SK-N-SH (cell line): ENCODE measurements at regions not wholly inside any gene's neighbourhood (a gene's known extent, or its start where the extent isn't known, plus 50 kb on each side); places are given as distances from the start of the nearest gene placed in this dataset.

Experiments
- CTCF ChIA-PET: fragments of 300-600, 350-600 bp; formaldehyde crosslinking; extraction: SDS; loops from one replicate; lab custom pipeline; 2021; lab: Yijun Ruan, JAX
- POLR2A ChIA-PET: fragments of 350-600 bp; sonication (Branson Sonifier 250); formaldehyde crosslinking; extraction: SDS; loops from one replicate; lab custom pipeline; 2020; ENCODE audit warnings: antibody characterized with exemption, inconsistent platforms; lab: Yijun Ruan, JAX
- DNase-seq: peaks from one replicate; pipeline ENCODE4 v3.0.0; 2012
- H2AFZ ChIP-seq: fragments of 200-600 bp; sonication (generic); 2 replicates; pipeline ENCODE4 v1.8.1; 2016; ENCODE audit warnings: antibody characterized with exemption, mild to moderate bottlenecking, low read depth
- H3F3A ChIP-seq: fragments of 200-600 bp; sonication (generic); replicated peaks from 2 replicates; pipeline ENCODE3; 2016; ENCODE audit warnings: antibody characterized with exemption, mild to moderate bottlenecking; ENCODE audit not compliant: insufficient read depth
- H3K27ac ChIP-seq, 2 experiments: fragments of 200-500 bp in 1 of 2; fragments of 200-600 bp in 1 of 2; sonication (Bioruptor generic) in 1 of 2; sonication (generic), shearing (Covaris generic) in 1 of 2; 2 replicates each; pipeline versions ENCODE4 v1.5.1 to v1.6.1; 2014 to 2016; ENCODE audit warnings: low read depth in 2 of 2, inconsistent platforms in 1 of 2, low read length in 1 of 2, mild to moderate bottlenecking in 1 of 2, mixed read lengths in 1 of 2
- H3K27me3 ChIP-seq: fragments of 200-600 bp; sonication (generic), shearing (Covaris generic); 2 replicates; pipeline ENCODE4 v1.6.1; 2016; ENCODE audit warnings: mixed run types; ENCODE audit not compliant: insufficient read depth
- H3K36me3 ChIP-seq, 2 experiments: fragments of 200-500 bp in 1 of 2; fragments of 200-600 bp in 1 of 2; sonication (Bioruptor generic) in 1 of 2; sonication (generic) in 1 of 2; replicated peaks in 1 of 2; 2 replicates each; pipeline versions ENCODE3 to v1.5.1; 2014 to 2016; ENCODE audit warnings: low read length in 1 of 2, mild to moderate bottlenecking in 1 of 2; ENCODE audit not compliant: insufficient read depth in 2 of 2, control insufficient read depth in 1 of 2
- H3K4me1 ChIP-seq, 2 experiments: fragments of 200-500 bp in 1 of 2; fragments of 200-600 bp in 1 of 2; sonication (Bioruptor generic) in 1 of 2; sonication (generic), shearing (Covaris generic) in 1 of 2; 2 replicates each; pipeline versions ENCODE4 v1.5.1 to v1.6.1; 2014 to 2016; ENCODE audit warnings: low read depth in 1 of 2, low read length in 1 of 2, mixed run types in 1 of 2; ENCODE audit not compliant: insufficient read depth in 2 of 2, control insufficient read depth in 1 of 2
- H3K4me2 ChIP-seq: fragments of 200-600 bp; sonication (generic), shearing (Covaris generic); 2 replicates; pipeline ENCODE4 v1.6.1; 2017; ENCODE audit warnings: mixed run types
- H3K4me3 ChIP-seq, 2 experiments: fragments of 200-500 bp in 1 of 2; fragments of 200-600 bp in 1 of 2; sonication (Bioruptor generic) in 1 of 2; sonication (generic), shearing (Covaris generic) in 1 of 2; 2 replicates each; pipeline versions ENCODE4 v1.5.1 to v1.8.1; 2014 to 2016; ENCODE audit warnings: low read depth in 2 of 2, inconsistent platforms in 1 of 2, low read length in 1 of 2, mild to moderate bottlenecking in 1 of 2, mixed read lengths in 1 of 2, moderate library complexity in 1 of 2
- H3K79me2 ChIP-seq: fragments of 200-600 bp; sonication (generic); 2 replicates; pipeline ENCODE4 v1.8.1; 2017; ENCODE audit warnings: mild to moderate bottlenecking; ENCODE audit not compliant: insufficient read depth
- H3K9ac ChIP-seq: fragments of 200-600 bp; sonication (generic); 2 replicates; pipeline ENCODE4 v1.6.1; 2017; ENCODE audit warnings: mixed run types
- H3K9me2 ChIP-seq: fragments of 200-600 bp; sonication (generic); 2 replicates; pipeline ENCODE4 v1.6.1; 2017; ENCODE audit warnings: mixed run types
- H3K9me3 ChIP-seq: fragments of 200-600 bp; sonication (generic); 2 replicates; pipeline ENCODE4 v1.6.1; 2017; ENCODE audit warnings: mixed run types, mild to moderate bottlenecking, moderate library complexity
- H4K20me1 ChIP-seq: fragments of 200-600 bp; sonication (generic); 2 replicates; pipeline ENCODE4 v1.6.1; 2017; ENCODE audit warnings: mild to moderate bottlenecking, mixed run types; ENCODE audit not compliant: insufficient read depth
- CHD2 ChIP-seq: fragments of 150-350 bp; IDR thresholded peaks from 2 replicates; pipeline ENCODE4 v1.6.1; 2018; ENCODE audit warnings: low read length; ENCODE audit not compliant: partially characterized antibody
- ELF1 ChIP-seq: IDR thresholded peaks from 2 replicates; pipeline ENCODE4 v1.4.0; 2012
- EP300 ChIP-seq, 2 experiments: IDR thresholded peaks; 2 replicates each; pipeline versions ENCODE4 v1.4.0 to v1.6.1; 2012; ENCODE audit warnings: borderline replicate concordance in 1 of 2, low read depth in 1 of 2, low read length in 1 of 2
- FOSL2 ChIP-seq: IDR thresholded peaks from 2 replicates; pipeline ENCODE4 v1.4.0; 2012; ENCODE audit warnings: low read depth, mild to moderate bottlenecking, moderate library complexity, borderline replicate concordance
- FOXM1 ChIP-seq: IDR thresholded peaks from 2 replicates; pipeline ENCODE4 v1.4.0; 2012; ENCODE audit warnings: low read depth, mild to moderate bottlenecking
- JUND ChIP-seq: IDR thresholded peaks from 2 replicates; pipeline ENCODE4 v1.4.0; 2012
- MXI1 ChIP-seq: IDR thresholded peaks from 2 replicates; pipeline ENCODE4 v1.6.1; 2012; ENCODE audit warnings: mild to moderate bottlenecking, low read depth, low read length, improper control_type of control experiment
- POLR2AphosphoS5 ChIP-seq: IDR thresholded peaks from 2 replicates; pipeline ENCODE4 v1.6.1; 2012; ENCODE audit warnings: low read depth, low read length
- RAD21 ChIP-seq: IDR thresholded peaks from 2 replicates; pipeline ENCODE4 v1.6.1; 2012; ENCODE audit warnings: mild to moderate bottlenecking, low read length
- RFX5 ChIP-seq: IDR thresholded peaks from 2 replicates; pipeline ENCODE4 v1.6.1; 2012; ENCODE audit warnings: mild to moderate bottlenecking, improper control_type of control experiment, low read length
- RXRA ChIP-seq: IDR thresholded peaks from 2 replicates; pipeline ENCODE4 v1.4.0; 2012; ENCODE audit warnings: low read depth, mild to moderate bottlenecking, borderline replicate concordance
- SIN3A ChIP-seq: IDR thresholded peaks from 2 replicates; pipeline ENCODE4 v1.6.1; 2012; ENCODE audit warnings: low read depth, mild to moderate bottlenecking, low read length, moderate library complexity, borderline replicate concordance
- TAF1 ChIP-seq: IDR thresholded peaks from 2 replicates; pipeline ENCODE4 v1.6.1; 2012; ENCODE audit warnings: low read depth, mild to moderate bottlenecking, low read length, moderate library complexity, borderline replicate concordance
- TCF12 ChIP-seq: IDR thresholded peaks from 2 replicates; pipeline ENCODE4 v1.4.0; 2012
- USF2 ChIP-seq: fragments of 150-350 bp; IDR thresholded peaks from 2 replicates; pipeline ENCODE4 v1.6.1; 2017; ENCODE audit warnings: antibody characterized with exemption, low read length, low read depth, borderline replicate concordance
- WGBS: methylation state at CpG from one replicate; pipeline ENCODE4 v1.1.6; 2017; ENCODE audit warnings: low lambda C conversion rate; 5-methylcytosine and 5-hydroxymethylcytosine counted together
- TF ChIP-seq, protein P1 (sequence below): IDR thresholded peaks from 2 replicates; pipeline ENCODE4 v1.4.0; 2012; ENCODE audit warnings: low read depth
- TF ChIP-seq, protein P2 (sequence below): IDR thresholded peaks from 2 replicates; pipeline ENCODE4 v1.6.1; 2012; ENCODE audit warnings: mild to moderate bottlenecking, low read depth, low read length, moderate library complexity

DNA sequence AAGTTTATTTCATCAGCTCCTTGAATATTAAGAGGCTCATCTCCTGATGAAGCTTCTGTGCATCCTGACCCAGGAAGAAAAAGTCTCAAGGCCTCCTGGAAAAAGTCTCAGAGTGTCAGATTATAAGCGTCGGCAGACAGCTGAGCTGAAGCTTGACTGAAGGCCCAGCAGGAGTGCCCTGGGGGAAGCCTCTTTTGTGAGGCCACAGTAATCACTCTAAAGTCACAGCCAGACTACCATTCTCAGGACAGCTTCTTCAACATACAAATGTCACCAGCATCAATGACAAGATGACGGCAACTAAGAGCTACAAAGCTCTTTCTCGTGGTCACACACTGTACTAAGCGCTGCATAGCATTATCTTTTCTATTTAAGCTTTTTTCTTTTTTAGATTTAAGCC lies 72.7 kb upstream of the LRRN1 start:
- Histone ChIP-seq H3K9me3 (no peaks in the 10 kb centered on the region; the same call in 1 of the 2 replicates), H3K36me3 (no peaks in the 10 kb centered on the region), H2AFZ (no peak overlapping the region), H3K4me1 (no peaks in the 10 kb centered on the region; a peak in 1 of 4 replicates), H3K79me2 (no peaks in the 10 kb centered on the region), H4K20me1 (no peaks in the 10 kb centered on the region), H3K9me2 (no peaks in the 10 kb centered on the region), H3K4me2 (no peak overlapping the region), H3F3A (no peaks in the 10 kb centered on the region), H3K4me3 (no peak overlapping the region), H3K27me3 (no peaks in the 10 kb centered on the region), H3K27ac (no peak overlapping the region), H3K9ac (no peak overlapping the region)
- DNase-seq = no peak
- WGBS = 29% methylated on average over 5 of the region's 5 CpGs
- TF ChIP-seq USF2 (no peak), MXI1 (no peak), RFX5 (no peak), FOXM1 (no peak), CHD2 (no peak), TAF1 (no peak), ELF1 (no peak), JUND (no peak), RAD21 (no peak), EP300 (IDR thresholded peaks at IDR 0.05; ENCODE audit: borderline replicate concordance in 1 of 2, low read depth in 1 of 2, low read length in 1 of 2) (no peak), TCF12 (no peak), RXRA (no peak), FOSL2 (no peak), POLR2AphosphoS5 (no peak), SIN3A (no peak)
- TF ChIP-seq, protein P1, sequence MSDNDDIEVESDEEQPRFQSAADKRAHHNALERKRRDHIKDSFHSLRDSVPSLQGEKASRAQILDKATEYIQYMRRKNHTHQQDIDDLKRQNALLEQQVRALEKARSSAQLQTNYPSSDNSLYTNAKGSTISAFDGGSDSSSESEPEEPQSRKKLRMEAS = no peak
- TF ChIP-seq, protein P2, sequence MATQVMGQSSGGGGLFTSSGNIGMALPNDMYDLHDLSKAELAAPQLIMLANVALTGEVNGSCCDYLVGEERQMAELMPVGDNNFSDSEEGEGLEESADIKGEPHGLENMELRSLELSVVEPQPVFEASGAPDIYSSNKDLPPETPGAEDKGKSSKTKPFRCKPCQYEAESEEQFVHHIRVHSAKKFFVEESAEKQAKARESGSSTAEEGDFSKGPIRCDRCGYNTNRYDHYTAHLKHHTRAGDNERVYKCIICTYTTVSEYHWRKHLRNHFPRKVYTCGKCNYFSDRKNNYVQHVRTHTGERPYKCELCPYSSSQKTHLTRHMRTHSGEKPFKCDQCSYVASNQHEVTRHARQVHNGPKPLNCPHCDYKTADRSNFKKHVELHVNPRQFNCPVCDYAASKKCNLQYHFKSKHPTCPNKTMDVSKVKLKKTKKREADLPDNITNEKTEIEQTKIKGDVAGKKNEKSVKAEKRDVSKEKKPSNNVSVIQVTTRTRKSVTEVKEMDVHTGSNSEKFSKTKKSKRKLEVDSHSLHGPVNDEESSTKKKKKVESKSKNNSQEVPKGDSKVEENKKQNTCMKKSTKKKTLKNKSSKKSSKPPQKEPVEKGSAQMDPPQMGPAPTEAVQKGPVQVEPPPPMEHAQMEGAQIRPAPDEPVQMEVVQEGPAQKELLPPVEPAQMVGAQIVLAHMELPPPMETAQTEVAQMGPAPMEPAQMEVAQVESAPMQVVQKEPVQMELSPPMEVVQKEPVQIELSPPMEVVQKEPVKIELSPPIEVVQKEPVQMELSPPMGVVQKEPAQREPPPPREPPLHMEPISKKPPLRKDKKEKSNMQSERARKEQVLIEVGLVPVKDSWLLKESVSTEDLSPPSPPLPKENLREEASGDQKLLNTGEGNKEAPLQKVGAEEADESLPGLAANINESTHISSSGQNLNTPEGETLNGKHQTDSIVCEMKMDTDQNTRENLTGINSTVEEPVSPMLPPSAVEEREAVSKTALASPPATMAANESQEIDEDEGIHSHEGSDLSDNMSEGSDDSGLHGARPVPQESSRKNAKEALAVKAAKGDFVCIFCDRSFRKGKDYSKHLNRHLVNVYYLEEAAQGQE = no peak
- ChIA-PET POLR2A (no interaction called here), CTCF (interaction anchor here (0.6 to 1.5 kb wide), 2 partner anchors 19 to 272 kb away, joined by 3 read pairs; no protein-coding TSS in a partner anchor)
